ENCODE measurements at regions not wholly inside any gene's neighbourhood (a gene's known extent, or its start where the extent isn't known, plus 50 kb on each side); places are given as distances from the start of the nearest gene placed in this dataset.
"Not testable (repeated sequence)": the region's sequence is repeated elsewhere in the genome, so short reads cannot be mapped to it uniquely, and the experiment has no call there.

DNA sequence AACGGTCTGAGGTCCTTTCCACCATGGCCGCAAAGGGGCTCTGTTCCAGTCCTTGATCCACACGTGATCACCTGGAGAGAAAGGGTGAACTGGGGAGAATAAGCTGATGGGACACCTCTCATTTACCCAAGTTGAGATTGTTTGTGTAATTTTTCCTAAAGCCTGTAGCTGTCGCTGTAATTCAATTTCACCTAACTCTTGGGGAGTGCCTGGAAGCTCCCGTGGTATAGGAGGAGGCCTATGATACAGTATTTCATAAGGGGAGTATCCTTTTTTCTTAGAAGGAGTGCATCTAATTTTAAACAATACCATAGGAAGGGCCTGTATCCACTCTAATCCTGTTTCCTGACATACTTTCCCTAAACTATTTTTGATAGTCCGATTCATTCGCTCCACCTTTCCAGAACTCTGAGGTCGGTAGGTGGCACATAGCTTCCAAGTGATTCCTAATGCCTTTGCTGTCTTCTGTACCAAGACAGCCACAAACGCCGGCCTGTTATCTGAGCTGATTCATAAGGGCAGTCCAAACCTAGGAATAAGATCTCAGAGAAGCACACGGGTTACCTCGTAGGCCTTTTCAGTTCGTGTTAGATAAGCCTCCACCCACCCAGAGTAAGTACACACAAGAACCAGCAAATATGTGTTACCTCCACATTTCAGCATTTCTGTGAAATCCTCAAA is 78.9 kb upstream of the VEPH1 start:
- in situ Hi-C loops (cut with MboI); intact Hi-C loops (cut with micrococcal nuclease); FAIRE-seq; H3K4me3 ChIP-seq; H3K27me3 ChIP-seq (ENCODE audit: control insufficient read depth in 2 of 2, insufficient read depth in 2 of 2, low read length in 2 of 2); H3K36me3 ChIP-seq (ENCODE audit: control insufficient read depth, insufficient read depth, low read length); H4K20me1 ChIP-seq (replicated peaks; ENCODE audit: control insufficient read depth, insufficient read depth, low read length); H3K79me2 ChIP-seq (ENCODE audit: control insufficient read depth, insufficient read depth, low read length); H3K9me1 ChIP-seq (ENCODE audit: control insufficient read depth, insufficient read depth, low read length); BruUV-seq (replicated peaks); ATAC-seq; H3K4me1 ChIP-seq (replicated peaks in 1 of 2; ENCODE audit: control insufficient read depth in 2 of 2, insufficient read depth in 2 of 2, low read length in 2 of 2); H3K9ac ChIP-seq (ENCODE audit: insufficient read depth in 1 of 2, low read depth in 2 of 2, low read length in 2 of 2); H3K27ac ChIP-seq (ENCODE audit: extremely low read depth, low read depth, low read length); H3K9me3 ChIP-seq (replicated peaks; ENCODE audit: control insufficient read depth, insufficient read depth, low read depth, low read length): not testable (repeated sequence)
- H2AFZ ChIP-seq (ENCODE audit: low read depth, low read length), result peak overlapping the region; percentile 70
- ChIA-PET POLR2A (interaction anchor here (1.3 kb wide), 1 partner anchor 49 kb away, joined by 4 read pairs; no protein-coding TSS in a partner anchor), CTCF (ENCODE audit: low intra/inter-chr PET ratio) (interaction anchor here (0.6 kb wide), 1 partner anchor 1074 kb away, joined by 3 read pairs; no protein-coding TSS in a partner anchor)
- 9% methylated on average over 13 of the region's 13 CpGs for WGBS (ENCODE audit: insufficient coverage, low coverage, missing lambda C conversion rate)
- TF ChIP-seq TAL1 (IDR thresholded peaks at IDR 0.05) (peak; percentile 48; the same call in 1 of the 2 replicates), ARID1B (IDR thresholded peaks at IDR 0.05) (peak; percentile 55), DPF2 (IDR thresholded peaks at IDR 0.05) (peak; percentile 59), SMAD4 (CRISPR knock-in tag; conservative IDR thresholded peaks at IDR 0.05) (0 out of 2 replicates have a peak, but pooled peaks have one; percentile 31), CBFA2T3 (IDR thresholded peaks at IDR 0.05) (peak; percentile 50), EGR1 (conservative IDR thresholded peaks at IDR 0.05) (0 out of 2 replicates have a peak, but pooled peaks have one; percentile 13), NCOR1 (IDR thresholded peaks at IDR 0.05) (peak; percentile 47; the same call in 1 of the 2 replicates), ZFX (CRISPR knock-in tag; IDR thresholded peaks at IDR 0.05) (0 out of 2 replicates have a peak, but pooled peaks have one; percentile 16), MGA (IDR thresholded peaks at IDR 0.05) (peak; percentile 34), CBFA2T2 (conservative IDR thresholded peaks at IDR 0.05) (peak; percentile 42), FOSL1 (tag; conservative IDR thresholded peaks at IDR 0.05) (peak; percentile 59), TCF3 (CRISPR knock-in tag; IDR thresholded peaks at IDR 0.05) (peak; percentile 46; the same call in 1 of the 2 replicates)
- peak in 1 of 4 experiments; percentile 46 for DNase-seq (ENCODE audit: extremely low read depth in 1 of 4, low spot score in 3 of 4)
- peak overlapping the region; percentile 52 for H3K4me2 ChIP-seq (ENCODE audit: insufficient read depth, low read length)
